Left lung (tissue), 4 donors: ENCODE measurements at regions not wholly inside any gene's neighbourhood (a gene's known extent, or its start where the extent isn't known, plus 50 kb on each side); places are given as distances from the start of the nearest gene placed in this dataset.

Experiments
- ATAC-seq: fragments of 200-7000 bp; cut with Tn5 transposase; one replicate; pipeline ENCODE4 v1.9.1; 2020; ENCODE audit warnings: moderate library complexity
- DNase-seq, 4 donors: peaks; one replicate each; pipeline ENCODE4 v3.0.0-alpha.2; 2013 to 2020
- H3K27ac ChIP-seq, 2 donors: fragments of 200-600 bp; sonication (generic) in 1 of 2; one replicate each; pipeline versions ENCODE4 v1.5.0 to v1.8.0; 2020 to 2021
- H3K27me3 ChIP-seq, 2 donors: fragments of 200-600 bp; sonication (generic) in 1 of 2; one replicate each; pipeline versions ENCODE4 v1.5.0 to v1.8.0; 2020 to 2021
- H3K36me3 ChIP-seq, 2 donors: fragments of 200-600 bp; sonication (generic) in 1 of 2; one replicate each; pipeline versions ENCODE4 v1.5.0 to v1.8.0; 2020 to 2021
- H3K4me1 ChIP-seq, 2 donors: fragments of 200-600 bp; one replicate each; pipeline ENCODE4 v1.8.0; 2021
- H3K4me3 ChIP-seq, 2 donors: fragments of 200-600 bp; sonication (generic) in 1 of 2; one replicate each; pipeline versions ENCODE4 v1.5.0 to v1.8.0; 2020 to 2021; ENCODE audit warnings: mild to moderate bottlenecking in 1 of 2
- H3K9me3 ChIP-seq, 2 donors: fragments of 200-600 bp; sonication (generic) in 1 of 2; one replicate each; pipeline versions ENCODE4 v1.5.0 to v1.8.0; 2020 to 2021
- CTCF ChIP-seq, 2 donors: fragments of 200-600 bp; sonication (generic) in 1 of 2; IDR thresholded peaks; one replicate each; pipeline versions ENCODE4 v1.5.0 to v1.8.0; 2021; ENCODE audit warnings: antibody characterized with exemption in 2 of 2
- intact Hi-C, 2 donors: fragments of 100-400 bp; cut with DNase I; formaldehyde crosslinking; loops; one replicate each; pipeline versions ENCODE4 v1.11.2 to v1.14.2; 2022
- donor health status: DM: no; HTN: yes; CAD: no.
- donor health status: DM: no; HTN: no; CAD: no.

DNA sequence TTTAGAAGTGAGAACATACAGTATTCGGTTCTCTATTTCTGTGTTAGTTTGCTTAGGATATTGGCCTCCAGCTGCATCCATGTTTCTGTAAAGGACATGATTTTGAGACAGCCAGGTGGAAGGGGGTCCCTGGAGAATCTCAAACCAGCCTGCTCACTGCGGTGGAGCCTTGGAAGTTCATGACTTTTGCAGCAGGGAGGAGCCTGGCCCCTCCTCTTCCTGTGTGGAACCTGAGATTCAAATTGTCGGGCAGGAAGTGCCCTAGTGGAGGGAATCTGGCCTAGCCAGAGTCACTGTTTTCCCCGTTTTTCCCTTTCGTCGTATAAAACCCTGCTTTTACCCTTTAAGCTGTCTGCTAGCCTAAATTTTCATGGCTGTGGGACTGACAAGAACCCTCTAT is 762.6 kb downstream of the PCDH18 start:
- Histone ChIP-seq H3K9me3 (no peaks in the 10 kb centered on the region), H3K36me3 (no peaks in the 10 kb centered on the region), H3K4me1 (no peaks in the 10 kb centered on the region), H3K27ac (no peak overlapping the region), H3K4me3 (no peak overlapping the region), H3K27me3 (no peaks in the 10 kb centered on the region)
- DNase-seq (no peak), ATAC-seq (no peak)
- intact Hi-C loops = no loop called here
- TF ChIP-seq CTCF (IDR thresholded peaks at IDR 0.05) = no peak

DNA sequence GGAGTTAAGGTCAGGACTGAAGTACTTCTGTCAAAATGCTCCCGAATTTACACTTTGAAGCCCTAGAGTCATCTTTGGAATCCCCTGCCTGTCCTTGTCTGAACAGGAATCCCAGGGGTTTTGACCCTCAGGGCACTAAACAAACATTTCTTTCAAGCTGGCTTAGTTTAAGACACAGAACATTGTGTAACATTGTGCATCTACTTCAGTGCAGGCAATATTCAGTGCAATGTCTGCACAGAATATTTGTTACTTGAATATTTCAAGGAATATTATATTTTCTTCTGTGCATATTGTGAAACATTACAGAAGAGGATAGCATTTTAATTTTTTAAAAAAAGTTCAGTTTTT is 763.4 kb downstream of the PCDH18 start:
- intact Hi-C loops = no loop called here
- no peak for TF ChIP-seq CTCF (IDR thresholded peaks at IDR 0.05)
- Histone ChIP-seq H3K9me3 (no peaks in the 10 kb centered on the region), H3K4me1 (no peaks in the 10 kb centered on the region), H3K36me3 (no peaks in the 10 kb centered on the region), H3K27ac (no peak overlapping the region), H3K4me3 (no peak overlapping the region), H3K27me3 (no peaks in the 10 kb centered on the region)
- ATAC-seq = no peak
- no peak for DNase-seq

- H3K36me3 ChIP-seq = no peaks in the 10 kb centered on the region
- DNase-seq = no peak
- no peak for TF ChIP-seq CTCF (IDR thresholded peaks at IDR 0.05)
- intact Hi-C loops = no loop called here
- H3K27me3 ChIP-seq = no peaks in the 10 kb centered on the region
- ATAC-seq = no peak
- H3K27ac ChIP-seq = no peak overlapping the region
- no peaks in the 10 kb centered on the region for H3K4me1 ChIP-seq
- H3K9me3 ChIP-seq = no peaks in the 10 kb centered on the region
- H3K4me3 ChIP-seq = no peak overlapping the region
These were observed 763.9 kb downstream of the PCDH18 start for GRCh38 chr4:136768213-136768924.

GRCh38 chr4:136763919-136764318 is 768.4 kb downstream of the PCDH18 start:
- H3K4me3 ChIP-seq = no peak overlapping the region

DNA sequence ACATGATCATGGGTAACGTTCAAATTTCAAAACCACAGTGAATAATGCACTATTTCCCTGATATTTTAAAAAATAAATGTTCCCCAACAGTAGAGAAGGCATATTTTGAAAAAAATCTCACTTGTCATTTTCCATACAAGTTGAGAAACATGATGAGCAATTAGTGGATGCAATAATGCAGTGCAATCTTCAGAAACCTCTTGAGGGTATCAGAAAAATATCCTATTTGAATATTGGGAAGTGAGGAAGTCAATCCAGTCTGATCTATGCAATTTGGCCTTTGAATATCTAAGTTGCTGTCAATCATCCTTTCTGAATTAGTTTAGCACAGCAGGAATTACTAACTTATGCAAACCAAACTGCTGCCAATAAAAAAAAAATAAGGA is 776.8 kb downstream of the PCDH18 start:
- DNase-seq (no peak), ATAC-seq (no peak)
- H3K27me3 ChIP-seq = no peaks in the 10 kb centered on the region
- no peak overlapping the region for H3K27ac ChIP-seq
- H3K4me1 ChIP-seq = no peaks in the 10 kb centered on the region
- no peaks in the 10 kb centered on the region for H3K9me3 ChIP-seq
- intact Hi-C loops = no loop called here
- no peak for TF ChIP-seq CTCF (IDR thresholded peaks at IDR 0.05)
- no peak overlapping the region for H3K4me3 ChIP-seq
- H3K36me3 ChIP-seq = no peaks in the 10 kb centered on the region

More at GRCh38 chr4:136763919-136764318, 768.4 kb downstream of the PCDH18 start:
- no peaks in the 10 kb centered on the region for H3K9me3 ChIP-seq
- intact Hi-C loops = no loop called here
- no peaks in the 10 kb centered on the region for H3K36me3 ChIP-seq
- no peak for TF ChIP-seq CTCF (IDR thresholded peaks at IDR 0.05)
- ATAC-seq (no peak), DNase-seq (peak in 1 of 4 donors; percentile 12)
- H3K4me1 ChIP-seq = no peaks in the 10 kb centered on the region
- H3K27me3 ChIP-seq = no peaks in the 10 kb centered on the region
- no peak overlapping the region for H3K27ac ChIP-seq
